CD14-positive monocyte (primary cell): ENCODE measurements at regions not wholly inside any gene's neighbourhood (a gene's known extent, or its start where the extent isn't known, plus 50 kb on each side); places are given as distances from the start of the nearest gene placed in this dataset.

Experiments used
- DNase-seq, 3 donors: peaks; one replicate each; pipeline ENCODE4 v3.0.0-alpha.2; 2011 to 2022
- H2AFZ ChIP-seq: 2 replicates; pipeline ENCODE4 v1.6.0; 2012; ENCODE audit warnings: mild to moderate bottlenecking, low read depth, low read length, inconsistent platforms; ENCODE audit not compliant: insufficient read depth, poor library complexity, severe bottlenecking
- H3K27ac ChIP-seq, 2 donors: 1 replicate in 1 of 2; 2 replicates in 1 of 2; pipeline ENCODE4 v1.5.1; 2012 to 2013; ENCODE audit warnings: low read length in 2 of 2, control low read depth in 1 of 2, inconsistent platforms in 1 of 2, low read depth in 1 of 2, mild to moderate bottlenecking in 1 of 2
- H3K27me3 ChIP-seq, 2 donors: one replicate each; pipeline versions ENCODE4 v1.6.0 to v1.6.1; 2011 to 2013; ENCODE audit warnings: low read length in 2 of 2; ENCODE audit not compliant: control insufficient read depth in 2 of 2, insufficient read depth in 2 of 2
- H3K36me3 ChIP-seq, 2 donors: replicated peaks in 1 of 2; 1 replicate in 1 of 2; 2 replicates in 1 of 2; pipeline versions ENCODE4 v1.5.1 to v1.6.1; 2012 to 2013; ENCODE audit warnings: low read length in 2 of 2, control low read depth in 1 of 2, inconsistent platforms in 1 of 2, mild to moderate bottlenecking in 1 of 2; ENCODE audit not compliant: insufficient read depth in 2 of 2, control insufficient read depth in 1 of 2
- H3K4me1 ChIP-seq, 2 donors: 1 replicate in 1 of 2; 2 replicates in 1 of 2; pipeline versions ENCODE4 v1.5.1 to v1.6.1; 2012 to 2013; ENCODE audit warnings: low read length in 2 of 2, control low read depth in 1 of 2, inconsistent platforms in 1 of 2, mild to moderate bottlenecking in 1 of 2, moderate library complexity in 1 of 2; ENCODE audit not compliant: insufficient read depth in 2 of 2, control insufficient read depth in 1 of 2
- H3K4me2 ChIP-seq: replicated peaks from 2 replicates; pipeline ENCODE3; 2012; ENCODE audit warnings: low read length, moderate library complexity, mild to moderate bottlenecking; ENCODE audit not compliant: poor library complexity, severe bottlenecking; ENCODE audit errors: extremely low read depth
- H3K4me3 ChIP-seq, 3 experiments: fragments of 200-600 bp in 1 of 3; sonication (generic) in 1 of 3; replicated peaks in 1 of 3; 1 replicate in 2 of 3; 2 replicates in 1 of 3; pipeline ENCODE4 v1.5.1; 2011 to 2013; ENCODE audit warnings: low read length in 3 of 3, mild to moderate bottlenecking in 3 of 3, control low read depth in 2 of 3, low read depth in 2 of 3, inconsistent platforms in 1 of 3, moderate library complexity in 1 of 3
- H3K79me2 ChIP-seq: 2 replicates; pipeline ENCODE4 v1.6.0; 2012; ENCODE audit warnings: mild to moderate bottlenecking, control low read depth, inconsistent platforms, low read length, moderate library complexity; ENCODE audit not compliant: insufficient read depth
- H3K9ac ChIP-seq: 2 replicates; pipeline ENCODE4 v1.6.0; 2017; ENCODE audit warnings: low read length, mild to moderate bottlenecking; ENCODE audit not compliant: insufficient read depth, poor library complexity, severe bottlenecking
- H3K9me3 ChIP-seq, 2 donors: replicated peaks in 1 of 2; 1 replicate in 1 of 2; 2 replicates in 1 of 2; pipeline versions ENCODE4 v1.5.1 to v1.6.1; 2012 to 2013; ENCODE audit warnings: low read length in 2 of 2, control low read depth in 1 of 2; ENCODE audit not compliant: control insufficient read depth in 1 of 2, insufficient read depth in 1 of 2
- H4K20me1 ChIP-seq: 2 replicates; pipeline ENCODE4 v1.6.0; 2012; ENCODE audit warnings: mild to moderate bottlenecking, low read length, control low read depth, moderate library complexity; ENCODE audit not compliant: insufficient read depth
- H3K27ac Mint-ChIP-seq, 7 donors: one replicate each; pipeline ENCODE4 v1.8.0; 2020; ENCODE audit warnings: mild to moderate bottlenecking in 7 of 7, mixed read lengths in 7 of 7, moderate library complexity in 6 of 7, inconsistent platforms in 2 of 7
- H3K27me3 Mint-ChIP-seq, 3 donors: one replicate each; pipeline ENCODE4 v1.8.0; 2021 to 2022; ENCODE audit warnings: low read depth in 3 of 3, mild to moderate bottlenecking in 3 of 3, mixed read lengths in 3 of 3, moderate library complexity in 3 of 3, inconsistent platforms in 1 of 3
- H3K36me3 Mint-ChIP-seq, 2 donors: one replicate each; pipeline ENCODE4 v1.8.0; 2020; ENCODE audit warnings: mixed read lengths in 2 of 2, inconsistent platforms in 1 of 2, mild to moderate bottlenecking in 1 of 2
- H3K4me1 Mint-ChIP-seq: one replicate; pipeline ENCODE4 v1.8.0; 2020; ENCODE audit warnings: mild to moderate bottlenecking, mixed read lengths
- H3K4me3 Mint-ChIP-seq, 2 donors: one replicate each; pipeline ENCODE4 v1.8.0; 2020; ENCODE audit warnings: mild to moderate bottlenecking in 2 of 2, mixed read lengths in 2 of 2, moderate library complexity in 1 of 2
- H3K9me3 Mint-ChIP-seq, 7 donors: one replicate each; pipeline ENCODE4 v1.8.0; 2020 to 2022; ENCODE audit warnings: mixed read lengths in 7 of 7, mild to moderate bottlenecking in 6 of 7, moderate library complexity in 6 of 7, inconsistent platforms in 2 of 7
- WGBS: methylation state at CpG from one replicate; pipeline ENCODE4 v1.1.5; 2013; ENCODE audit warnings: missing lambda C conversion rate; ENCODE audit not compliant: insufficient coverage; 5-methylcytosine and 5-hydroxymethylcytosine counted together
- intact Hi-C, 2 donors: fragments of 100-400 bp; cut with micrococcal nuclease; formaldehyde crosslinking; loops; one replicate each; pipeline versions ENCODE4 v1.15.0 to v1.15.1; 2023
- TF ChIP-seq, protein P1 (sequence below): fragments of 200-600 bp; IDR thresholded peaks from one replicate; pipeline ENCODE4 v1.8.0; 2022; ENCODE audit warnings: antibody characterized with exemption, mild to moderate bottlenecking

DNA sequence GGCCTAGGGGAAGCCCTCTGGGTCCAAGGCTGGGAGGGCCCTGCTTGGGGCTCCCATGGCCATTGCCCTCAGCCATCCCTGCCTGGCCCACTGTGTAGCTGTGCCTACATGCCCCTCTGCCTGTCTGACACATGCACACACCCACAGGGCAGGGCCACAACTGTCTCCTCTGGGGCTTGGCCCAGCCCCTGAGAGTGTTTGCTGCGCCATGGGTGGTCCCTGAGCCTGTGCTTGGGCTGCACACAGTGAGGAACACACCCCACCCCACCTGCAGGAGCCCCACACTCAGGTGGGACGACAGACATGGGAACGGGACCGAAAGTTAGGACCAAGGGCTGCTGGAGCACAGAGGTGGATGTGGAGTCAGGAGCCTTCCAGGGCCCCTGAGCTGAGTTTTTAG, 489.5 kb downstream of the TBC1D22A start:
- H3K27me3 ChIP-seq = no peaks in the 10 kb centered on the region
- H3K4me3 ChIP-seq = no peak overlapping the region
- no peaks in the 10 kb centered on the region for H4K20me1 ChIP-seq
- peaks cover 0 to 17% of the 10 kb centered on the region in 2 donors for H3K9me3 ChIP-seq
- no peak for DNase-seq
- Mint-ChIP-seq H3K4me1 (no peaks in the 10 kb centered on the region), H3K4me3 (no peak overlapping the region), H3K27ac (peak overlapping the region in 1 of 7 donors; percentile 72), H3K9me3 (peaks cover 0 to 21% (median 14%) of the 10 kb centered on the region in 7 donors), H3K27me3 (peaks cover 1 to 4% (median 2%) of the 10 kb centered on the region in 3 donors), H3K36me3 (no peaks in the 10 kb centered on the region)
- WGBS = 100% methylated on average over 1 of the region's 4 CpGs
- no peak overlapping the region for H3K27ac ChIP-seq
- H3K9ac ChIP-seq = no peak overlapping the region
- H3K36me3 ChIP-seq = no peaks in the 10 kb centered on the region
- H3K79me2 ChIP-seq = no peaks in the 10 kb centered on the region
- H3K4me1 ChIP-seq = no peaks in the 10 kb centered on the region
- TF ChIP-seq, protein P1, sequence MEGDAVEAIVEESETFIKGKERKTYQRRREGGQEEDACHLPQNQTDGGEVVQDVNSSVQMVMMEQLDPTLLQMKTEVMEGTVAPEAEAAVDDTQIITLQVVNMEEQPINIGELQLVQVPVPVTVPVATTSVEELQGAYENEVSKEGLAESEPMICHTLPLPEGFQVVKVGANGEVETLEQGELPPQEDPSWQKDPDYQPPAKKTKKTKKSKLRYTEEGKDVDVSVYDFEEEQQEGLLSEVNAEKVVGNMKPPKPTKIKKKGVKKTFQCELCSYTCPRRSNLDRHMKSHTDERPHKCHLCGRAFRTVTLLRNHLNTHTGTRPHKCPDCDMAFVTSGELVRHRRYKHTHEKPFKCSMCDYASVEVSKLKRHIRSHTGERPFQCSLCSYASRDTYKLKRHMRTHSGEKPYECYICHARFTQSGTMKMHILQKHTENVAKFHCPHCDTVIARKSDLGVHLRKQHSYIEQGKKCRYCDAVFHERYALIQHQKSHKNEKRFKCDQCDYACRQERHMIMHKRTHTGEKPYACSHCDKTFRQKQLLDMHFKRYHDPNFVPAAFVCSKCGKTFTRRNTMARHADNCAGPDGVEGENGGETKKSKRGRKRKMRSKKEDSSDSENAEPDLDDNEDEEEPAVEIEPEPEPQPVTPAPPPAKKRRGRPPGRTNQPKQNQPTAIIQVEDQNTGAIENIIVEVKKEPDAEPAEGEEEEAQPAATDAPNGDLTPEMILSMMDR = no peak
- H2AFZ ChIP-seq = no peak overlapping the region
- intact Hi-C loops = no loop called here
- no peak overlapping the region for H3K4me2 ChIP-seq

DNA sequence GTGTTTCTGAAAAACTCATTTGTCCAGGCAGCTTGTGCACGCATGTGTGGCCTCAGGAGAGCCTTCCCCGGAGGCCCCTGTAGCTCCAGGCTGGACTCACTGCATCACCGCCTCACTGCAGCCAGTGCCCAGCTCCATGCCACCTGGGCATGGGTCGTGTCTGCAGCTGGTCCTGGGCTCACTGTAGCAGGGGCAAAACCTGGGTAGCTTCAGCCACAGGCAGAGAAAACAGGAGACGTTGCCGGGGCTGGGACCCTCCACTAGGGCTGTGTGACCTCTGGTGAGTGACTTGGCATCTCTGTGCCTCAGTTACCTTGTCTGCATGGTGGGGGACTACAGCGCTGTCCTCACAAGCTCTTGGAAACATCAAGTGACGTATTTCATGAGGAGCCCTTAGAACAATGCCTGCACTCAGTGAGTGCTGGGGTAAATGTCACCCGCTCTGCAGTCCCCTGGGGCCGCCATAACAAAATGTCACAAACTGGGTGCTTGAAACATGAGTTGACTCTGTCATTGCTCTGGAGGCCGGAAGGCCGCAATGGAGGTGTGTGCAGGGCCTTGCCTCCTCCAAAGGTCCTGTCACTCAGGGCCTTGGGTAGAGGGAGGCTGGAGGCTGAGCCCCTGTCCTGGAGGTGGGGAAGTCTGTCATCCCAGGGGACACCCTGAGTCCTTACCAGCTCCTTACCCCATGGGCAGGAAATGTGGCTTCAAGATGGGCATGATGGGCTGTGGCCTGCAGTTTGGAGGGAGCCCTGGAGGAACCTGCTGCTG, 488.7 kb downstream of the TBC1D22A start:
- intact Hi-C loops = no loop called here
- Mint-ChIP-seq H3K27ac (no peak overlapping the region), H3K4me1 (no peaks in the 10 kb centered on the region), H3K4me3 (no peak overlapping the region), H3K27me3 (peaks cover 3 to 4% (median 4%) of the 10 kb centered on the region in 3 donors), H3K36me3 (no peaks in the 10 kb centered on the region), H3K9me3 (peaks cover 0 to 23% (median 14%) of the 10 kb centered on the region in 7 donors)
- Histone ChIP-seq H3K9ac (no peak overlapping the region), H3K79me2 (no peaks in the 10 kb centered on the region), H3K27me3 (no peaks in the 10 kb centered on the region), H3K9me3 (peaks cover 0 to 17% of the 10 kb centered on the region in 2 donors), H3K4me1 (no peaks in the 10 kb centered on the region), H4K20me1 (no peaks in the 10 kb centered on the region), H3K4me2 (no peak overlapping the region), H3K4me3 (no peak overlapping the region), H2AFZ (no peak overlapping the region), H3K36me3 (no peaks in the 10 kb centered on the region), H3K27ac (no peak overlapping the region)
- TF ChIP-seq, protein P1 = no peak
- DNase-seq = no peak
- WGBS = 90% methylated on average over 11 of the region's 12 CpGs
